Ovary (tissue), 3 donors: ENCODE measurements at regions not wholly inside any gene's neighbourhood (a gene's known extent, or its start where the extent isn't known, plus 50 kb on each side); places are given as distances from the start of the nearest gene placed in this dataset.

Experiments
- CTCF ChIP-seq, 3 donors: fragments of 450-650 bp in 2 of 3; fragments of 200-600 bp in 1 of 3; IDR thresholded peaks; one replicate each; pipeline versions ENCODE4 v1.5.1 to v1.8.0; 2016 to 2022; ENCODE audit warnings: antibody characterized with exemption in 3 of 3, mild to moderate bottlenecking in 1 of 3
- EP300 ChIP-seq: sonication (generic); formaldehyde crosslinking; IDR thresholded peaks from one replicate; pipeline ENCODE4 v1.6.1; 2017; ENCODE audit warnings: antibody characterized with exemption
- POLR2A ChIP-seq: fragments of 450-650 bp; IDR thresholded peaks from one replicate; pipeline ENCODE4 v1.6.1; 2017; ENCODE audit warnings: antibody characterized with exemption, mild to moderate bottlenecking, moderate library complexity
- donor health status: DM: no; HTN: no; CAD: no.

- no peak for TF ChIP-seq POLR2A
- no peak for TF ChIP-seq CTCF (IDR thresholded peaks at IDR 0.05)
- no peak for TF ChIP-seq EP300
Observed at GRCh38 chr10:62550173-62550572, 176.0 kb downstream of the ZNF365 start.
